GM23338 (cell line): ENCODE measurements at regions not wholly inside any gene's neighbourhood (a gene's known extent, or its start where the extent isn't known, plus 50 kb on each side); places are given as distances from the start of the nearest gene placed in this dataset.

Source experiments
- ATAC-seq: fragments of 200-7000 bp; cut with Tn5 transposase; 3 replicates; pipeline ENCODE4 v1.9.1; 2020
- DNase-seq: peaks from one replicate; pipeline ENCODE4 v3.0.0-alpha.2; 2015; ENCODE audit warnings: low spot score
- H2AFZ ChIP-seq: fragments of 200-600 bp; sonication (generic); 2 replicates; pipeline ENCODE4 v1.8.0; 2016; ENCODE audit warnings: antibody characterized with exemption, mild to moderate bottlenecking, moderate library complexity
- H3F3A ChIP-seq: fragments of 200-600 bp; sonication (generic); replicated peaks from 2 replicates; pipeline ENCODE4 v1.8.0; 2017; ENCODE audit warnings: antibody characterized with exemption, mixed run types, low read depth
- H3K27ac ChIP-seq: fragments of 200-600 bp; sonication (generic); 2 replicates; pipeline ENCODE4 v1.6.1; 2016; ENCODE audit warnings: low read depth
- H3K27me3 ChIP-seq: fragments of 200-600 bp; sonication (generic); 2 replicates; pipeline ENCODE4 v1.8.0; 2016; ENCODE audit warnings: mild to moderate bottlenecking, mixed run types, moderate library complexity; ENCODE audit not compliant: insufficient read depth
- H3K36me3 ChIP-seq: fragments of 200-600 bp; sonication (generic); 2 replicates; pipeline ENCODE4 v1.8.0; 2016; ENCODE audit warnings: mild to moderate bottlenecking; ENCODE audit not compliant: insufficient read depth
- H3K4me1 ChIP-seq: fragments of 200-600 bp; sonication (generic); 2 replicates; pipeline ENCODE4 v1.8.0; 2016; ENCODE audit warnings: mild to moderate bottlenecking, moderate library complexity; ENCODE audit not compliant: insufficient read depth
- H3K4me2 ChIP-seq: fragments of 200-600 bp; sonication (generic); 2 replicates; pipeline ENCODE4 v1.7.1; 2017; ENCODE audit warnings: mixed run types
- H3K4me3 ChIP-seq: fragments of 200-600 bp; sonication (generic); 2 replicates; pipeline ENCODE4 v1.6.1; 2016; ENCODE audit warnings: mixed run types
- H3K79me2 ChIP-seq: fragments of 200-600 bp; sonication (generic); replicated peaks from 2 replicates; pipeline ENCODE4 v1.8.0; 2017; ENCODE audit warnings: mild to moderate bottlenecking; ENCODE audit not compliant: insufficient read depth
- H3K9me2 ChIP-seq: fragments of 200-600 bp; sonication (generic); 2 replicates; pipeline ENCODE4 v1.8.0; 2017; ENCODE audit not compliant: insufficient read depth
- H4K20me1 ChIP-seq: fragments of 200-600 bp; sonication (generic); replicated peaks from 2 replicates; pipeline ENCODE4 v1.8.0; 2017; ENCODE audit warnings: mild to moderate bottlenecking; ENCODE audit not compliant: insufficient read depth
- H3K27ac Mint-ChIP-seq: 2 replicates; pipeline ENCODE4 v1.8.0; 2020; ENCODE audit warnings: inconsistent platforms, mild to moderate bottlenecking, moderate library complexity, mixed read lengths
- H3K27me3 Mint-ChIP-seq: 3 replicates; pipeline ENCODE4 v1.8.0; 2022; ENCODE audit warnings: low read depth, mild to moderate bottlenecking, moderate library complexity, mixed read lengths, inconsistent platforms; ENCODE audit not compliant: insufficient read depth, poor library complexity
- H3K36me3 Mint-ChIP-seq: 3 replicates; pipeline ENCODE4 v1.8.0; 2021; ENCODE audit warnings: low read depth, mild to moderate bottlenecking, inconsistent platforms, moderate library complexity, mixed read lengths
- H3K4me1 Mint-ChIP-seq: 3 replicates; pipeline ENCODE4 v1.8.0; 2020; ENCODE audit warnings: mild to moderate bottlenecking, inconsistent platforms, mixed read lengths
- H3K4me3 Mint-ChIP-seq: 3 replicates; pipeline ENCODE4 v1.8.0; 2021; ENCODE audit warnings: moderate library complexity, mild to moderate bottlenecking, inconsistent platforms, mixed read lengths
- H3K9me3 Mint-ChIP-seq: 3 replicates; pipeline ENCODE4 v1.8.0; 2020; ENCODE audit warnings: moderate library complexity, mild to moderate bottlenecking, inconsistent platforms, mixed read lengths
- CREB1 ChIP-seq: fragments of 250-450 bp; sonication (Bioruptor Pico); IDR thresholded peaks from 2 replicates; pipeline ENCODE4 v1.5.0; 2020; ENCODE audit warnings: low read depth, mild to moderate bottlenecking, moderate library complexity
- CTCF ChIP-seq, 2 experiments: fragments of 200-600 bp in 1 of 2; sonication (generic) in 1 of 2; conservative IDR thresholded peaks; 2 replicates each; pipeline versions ENCODE4 v1.5.1 to v1.6.1; 2016 to 2017; ENCODE audit warnings: antibody characterized with exemption in 2 of 2, low read depth in 2 of 2, mild to moderate bottlenecking in 2 of 2, moderate library complexity in 1 of 2
- ETS1 ChIP-seq: IDR thresholded peaks from 2 replicates; pipeline ENCODE4 v1.6.1; 2016; ENCODE audit warnings: antibody characterized with exemption
- EZH2 ChIP-seq: fragments of 200-600 bp; sonication (generic); IDR thresholded peaks from one replicate; pipeline ENCODE4 v1.8.0; 2017; ENCODE audit warnings: antibody characterized with exemption, mild to moderate bottlenecking, low read depth; ENCODE audit not compliant: unreplicated experiment
- EZH2phosphoT487 ChIP-seq: fragments of 200-600 bp; sonication (generic); IDR thresholded peaks from one replicate; pipeline ENCODE4 v1.8.1; 2018; ENCODE audit warnings: antibody characterized with exemption; ENCODE audit not compliant: unreplicated experiment
- JUNB ChIP-seq: IDR thresholded peaks from one replicate; pipeline ENCODE4 v1.6.1; 2016; ENCODE audit warnings: antibody characterized with exemption; ENCODE audit not compliant: unreplicated experiment
- NANOG ChIP-seq: IDR thresholded peaks from 2 replicates; pipeline ENCODE4 v1.6.1; 2016; ENCODE audit warnings: antibody characterized with exemption, borderline replicate concordance
- POLR2AphosphoS5 ChIP-seq: IDR thresholded peaks from 2 replicates; pipeline ENCODE4 v1.6.1; 2016; ENCODE audit warnings: antibody characterized with exemption, low read depth
- REST ChIP-seq: IDR thresholded peaks from one replicate; pipeline ENCODE4 v1.6.1; 2018; ENCODE audit warnings: antibody characterized with exemption; ENCODE audit not compliant: unreplicated experiment
- STAT1 ChIP-seq: IDR thresholded peaks from one replicate; pipeline ENCODE4 v1.6.1; 2016; ENCODE audit warnings: antibody characterized with exemption; ENCODE audit not compliant: unreplicated experiment
- ZNF114 ChIP-seq: fragments of 250-450 bp; sonication (Bioruptor Pico); IDR thresholded peaks from 2 replicates; pipeline ENCODE4 v1.5.0; 2020; ENCODE audit warnings: mild to moderate bottlenecking, moderate library complexity
- ZNF331 ChIP-seq: fragments of 250-450 bp; sonication (Bioruptor Pico); IDR thresholded peaks from 2 replicates; pipeline ENCODE4 v1.5.0; 2020; ENCODE audit warnings: low read depth, mild to moderate bottlenecking, moderate library complexity
- ZNF462 ChIP-seq: fragments of 250-450 bp; sonication (Bioruptor Pico); IDR thresholded peaks from 2 replicates; pipeline ENCODE4 v1.5.0; 2020; ENCODE audit warnings: mild to moderate bottlenecking, moderate library complexity

GRCh38 chr2:198347946-198348345 lies 543.6 kb downstream of the PLCL1 start:
- Mint-ChIP-seq H3K27ac (no peak overlapping the region; the same call in 1 of the 2 replicates), H3K27me3 (no peaks in the 10 kb centered on the region), H3K4me3 (no peak overlapping the region), H3K4me1 (peaks cover 5% of the 10 kb centered on the region; the same call in 2 of the 3 replicates), H3K36me3 (no peaks in the 10 kb centered on the region), H3K9me3 (no peaks in the 10 kb centered on the region)
- Histone ChIP-seq H3K27me3 (no peaks in the 10 kb centered on the region), H3K79me2 (no peaks in the 10 kb centered on the region), H4K20me1 (no peaks in the 10 kb centered on the region), H3F3A (no peaks in the 10 kb centered on the region), H3K4me3 (no peak overlapping the region), H3K4me1 (no peaks in the 10 kb centered on the region), H3K27ac (no peak overlapping the region), H2AFZ (0 out of 2 replicates have a peak overlapping the region, but pooled peaks have one; percentile 7), H3K4me2 (no peak overlapping the region), H3K36me3 (no peaks in the 10 kb centered on the region), H3K9me2 (no peaks in the 10 kb centered on the region)
- no peak for TF ChIP-seq JUNB
- TF ChIP-seq ZNF462 (CRISPR knock-in tag): no peak
- no peak for TF ChIP-seq POLR2AphosphoS5
- TF ChIP-seq EZH2: no peak
- TF ChIP-seq CTCF (conservative IDR thresholded peaks at IDR 0.05; ENCODE audit: low read depth in 2 of 2): no peak
- no peak for TF ChIP-seq NANOG
- no peak for TF ChIP-seq CREB1 (CRISPR knock-in tag)
- TF ChIP-seq STAT1: no peak
- no peak for TF ChIP-seq ZNF331
- TF ChIP-seq ETS1: no peak
- no peak for TF ChIP-seq REST
- no peak for TF ChIP-seq ZNF114 (CRISPR knock-in tag)
- TF ChIP-seq EZH2phosphoT487: no peak
- DNase-seq (no peak), ATAC-seq (no peak)
